B cell (primary cell): ENCODE measurements at regions not wholly inside any gene's neighbourhood (a gene's known extent, or its start where the extent isn't known, plus 50 kb on each side); places are given as distances from the start of the nearest gene placed in this dataset.

Experiments used
- ATAC-seq: fragments of 200-7000 bp; cut with Tn5 transposase; one replicate; pipeline ENCODE4 v1.10.0; 2021; ENCODE audit warnings: low read depth, mild to moderate bottlenecking, moderate number of reproducible peaks, moderate library complexity
- CTCF ChIA-PET: fragments of 350-600 bp; sonication (Branson Sonifier 250); formaldehyde crosslinking; loops from one replicate; lab custom pipeline; 2021; ENCODE audit warnings: antibody characterized with exemption, inconsistent platforms; lab: Charles Lee
- POLR2A ChIA-PET: fragments of 350-600 bp; sonication (Branson Sonifier 250); formaldehyde crosslinking; loops from one replicate; lab custom pipeline; 2021; ENCODE audit warnings: antibody characterized with exemption; lab: Charles Lee
- DNase-seq: peaks from one replicate; pipeline ENCODE4 v3.0.0; 2013
- H2AFZ ChIP-seq: 2 replicates; pipeline ENCODE4 v1.6.1; 2012; ENCODE audit warnings: mild to moderate bottlenecking, low read depth, low read length; ENCODE audit not compliant: insufficient read depth, poor library complexity, severe bottlenecking
- H3K27ac ChIP-seq, 2 donors: 1 replicate in 1 of 2; 2 replicates in 1 of 2; pipeline ENCODE4 v1.5.1; 2012 to 2013; ENCODE audit warnings: low read length in 2 of 2, mild to moderate bottlenecking in 2 of 2, moderate library complexity in 1 of 2
- H3K27me3 ChIP-seq, 4 experiments: fragments of 200-600 bp in 1 of 4; sonication (generic) in 1 of 4; replicated peaks in 1 of 4; 1 replicate in 2 of 4; 2 replicates in 2 of 4; pipeline versions ENCODE4 v1.6.1 to v1.7.0; 2013 to 2016; ENCODE audit warnings: low read length in 3 of 4, mild to moderate bottlenecking in 2 of 4, mixed read lengths in 1 of 4, moderate library complexity in 1 of 4; ENCODE audit not compliant: insufficient read depth in 4 of 4, control insufficient read depth in 3 of 4; ENCODE audit errors: control extremely low read depth in 1 of 4
- H3K36me3 ChIP-seq, 2 experiments: replicated peaks in 1 of 2; 1 replicate in 1 of 2; 2 replicates in 1 of 2; pipeline versions ENCODE4 v1.6.1 to v1.7.1; 2013; ENCODE audit warnings: low read length in 1 of 2; ENCODE audit not compliant: insufficient read depth in 2 of 2, control insufficient read depth in 1 of 2; ENCODE audit errors: control extremely low read depth in 1 of 2, extremely low read depth in 1 of 2
- H3K4me1 ChIP-seq, 2 donors: fragments of 200-600 bp in 1 of 2; sonication (generic) in 1 of 2; 1 replicate in 1 of 2; 2 replicates in 1 of 2; pipeline versions ENCODE4 v1.5.1 to v1.6.1; 2013 to 2017; ENCODE audit warnings: low read length in 2 of 2; ENCODE audit not compliant: control insufficient read depth in 2 of 2, insufficient read depth in 2 of 2
- H3K4me2 ChIP-seq: replicated peaks from 2 replicates; pipeline ENCODE3; 2012; ENCODE audit warnings: mild to moderate bottlenecking, low read depth, low read length; ENCODE audit not compliant: poor library complexity, severe bottlenecking
- H3K4me3 ChIP-seq, 5 experiments: fragments of 200-600 bp in 1 of 5; sonication (generic) in 1 of 5; 1 replicate in 3 of 5; 2 replicates in 2 of 5; pipeline versions ENCODE4 v1.5.1 to v1.7.0; 2011 to 2016; ENCODE audit warnings: low read length in 4 of 5, mild to moderate bottlenecking in 4 of 5, low read depth in 2 of 5, control low read depth in 1 of 5, moderate library complexity in 1 of 5; ENCODE audit not compliant: insufficient read depth in 1 of 5; ENCODE audit errors: control extremely low read depth in 1 of 5, extremely low read depth in 1 of 5
- H3K79me2 ChIP-seq: fragments of 200-600 bp; sonication (generic); one replicate; pipeline ENCODE4 v1.6.0; 2016; ENCODE audit warnings: low read length; ENCODE audit not compliant: control insufficient read depth, insufficient read depth
- H3K9ac ChIP-seq: fragments of 200-600 bp; sonication (generic); 2 replicates; pipeline ENCODE4 v1.6.1; 2017; ENCODE audit warnings: mild to moderate bottlenecking, low read length, moderate library complexity
- H3K9me3 ChIP-seq, 3 donors: one replicate each; pipeline versions ENCODE4 v1.6.1 to v1.7.1; 2013; ENCODE audit warnings: low read length in 2 of 3; ENCODE audit not compliant: control insufficient read depth in 2 of 3, insufficient read depth in 1 of 3; ENCODE audit errors: control extremely low read depth in 1 of 3
- H4K20me1 ChIP-seq: 2 replicates; pipeline ENCODE4 v1.6.0; 2012; ENCODE audit warnings: mild to moderate bottlenecking, low read length; ENCODE audit not compliant: insufficient read depth, control insufficient read depth, poor library complexity, severe bottlenecking
- H3K27ac Mint-ChIP-seq: one replicate; pipeline ENCODE4 v1.8.0; 2021; ENCODE audit warnings: mixed read lengths
- H3K27me3 Mint-ChIP-seq: one replicate; pipeline ENCODE4 v1.8.0; 2021; ENCODE audit warnings: mixed read lengths
- H3K4me1 Mint-ChIP-seq: one replicate; pipeline ENCODE4 v1.8.0; 2021; ENCODE audit warnings: mixed read lengths
- H3K4me3 Mint-ChIP-seq: one replicate; pipeline ENCODE4 v1.8.0; 2021; ENCODE audit warnings: mixed read lengths
- H3K9me3 Mint-ChIP-seq: one replicate; pipeline ENCODE4 v1.8.0; 2022; ENCODE audit warnings: mixed read lengths; ENCODE audit not compliant: insufficient read depth
- EZH2 ChIP-seq: IDR thresholded peaks from 2 replicates; pipeline ENCODE4 v1.6.1; 2012; ENCODE audit warnings: borderline replicate concordance, low read depth, mild to moderate bottlenecking, moderate library complexity, low read length; ENCODE audit not compliant: insufficient read depth, poor library complexity, severe bottlenecking
- whole genome bisulfite sequencing: methylation state at CpG from one replicate; pipeline ENCODE4 v1.1.5; 2013; ENCODE audit warnings: missing lambda C conversion rate; ENCODE audit not compliant: insufficient coverage; 5-methylcytosine and 5-hydroxymethylcytosine counted together
- intact Hi-C: fragments of 100-400 bp; cut with micrococcal nuclease; formaldehyde crosslinking; loops from one replicate; pipeline ENCODE4 v1.10.0; 2022
- TF ChIP-seq, protein P1 (sequence below): fragments of 200-600 bp; IDR thresholded peaks from one replicate; pipeline ENCODE4 v1.8.0; 2022; ENCODE audit warnings: antibody characterized with exemption, mild to moderate bottlenecking

DNA sequence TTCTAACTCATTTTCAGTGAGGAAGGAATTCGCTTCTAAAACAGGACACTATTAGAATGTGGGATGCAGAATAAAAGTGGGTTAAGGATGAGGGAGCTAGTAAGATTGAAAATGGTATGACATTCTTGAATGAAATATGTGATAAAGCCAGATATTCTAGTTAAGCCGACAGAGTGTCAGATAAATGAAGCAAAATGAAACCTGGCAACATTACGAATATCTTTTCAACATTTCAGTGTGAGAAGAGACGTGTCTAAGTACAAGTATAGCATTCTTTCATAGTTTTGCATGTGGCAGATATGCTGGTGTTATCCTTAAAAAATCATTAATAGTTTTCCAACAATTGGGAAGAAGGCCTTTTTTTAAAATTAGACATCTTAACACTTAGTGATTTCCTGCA lies 1101.4 kb downstream of the RPA4 start:
- Mint-ChIP-seq H3K9me3 (no peaks in the 10 kb centered on the region), H3K27ac (no peak overlapping the region), H3K27me3 (no peaks in the 10 kb centered on the region), H3K4me3 (no peak overlapping the region), H3K4me1 (no peaks in the 10 kb centered on the region)
- Histone ChIP-seq H3K27me3 (no peaks in the 10 kb centered on the region), H4K20me1 (no peaks in the 10 kb centered on the region), H2AFZ (no peak overlapping the region), H3K4me1 (no peaks in the 10 kb centered on the region), H3K79me2 (no peaks in the 10 kb centered on the region), H3K36me3 (no peaks in the 10 kb centered on the region), H3K9ac (no peak overlapping the region), H3K27ac (no peak overlapping the region), H3K9me3 (no peaks in the 10 kb centered on the region), H3K4me3 (no peak overlapping the region), H3K4me2 (no peak overlapping the region)
- ATAC-seq: no peak
- DNase-seq: no peak
- CTCF ChIA-PET: no interaction called here
- POLR2A ChIA-PET: no interaction called here
- TF ChIP-seq, protein P1, sequence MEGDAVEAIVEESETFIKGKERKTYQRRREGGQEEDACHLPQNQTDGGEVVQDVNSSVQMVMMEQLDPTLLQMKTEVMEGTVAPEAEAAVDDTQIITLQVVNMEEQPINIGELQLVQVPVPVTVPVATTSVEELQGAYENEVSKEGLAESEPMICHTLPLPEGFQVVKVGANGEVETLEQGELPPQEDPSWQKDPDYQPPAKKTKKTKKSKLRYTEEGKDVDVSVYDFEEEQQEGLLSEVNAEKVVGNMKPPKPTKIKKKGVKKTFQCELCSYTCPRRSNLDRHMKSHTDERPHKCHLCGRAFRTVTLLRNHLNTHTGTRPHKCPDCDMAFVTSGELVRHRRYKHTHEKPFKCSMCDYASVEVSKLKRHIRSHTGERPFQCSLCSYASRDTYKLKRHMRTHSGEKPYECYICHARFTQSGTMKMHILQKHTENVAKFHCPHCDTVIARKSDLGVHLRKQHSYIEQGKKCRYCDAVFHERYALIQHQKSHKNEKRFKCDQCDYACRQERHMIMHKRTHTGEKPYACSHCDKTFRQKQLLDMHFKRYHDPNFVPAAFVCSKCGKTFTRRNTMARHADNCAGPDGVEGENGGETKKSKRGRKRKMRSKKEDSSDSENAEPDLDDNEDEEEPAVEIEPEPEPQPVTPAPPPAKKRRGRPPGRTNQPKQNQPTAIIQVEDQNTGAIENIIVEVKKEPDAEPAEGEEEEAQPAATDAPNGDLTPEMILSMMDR: no peak
- no peak for TF ChIP-seq EZH2
- intact Hi-C loops: no loop called here
- no CpG with 5 or more reads among the region's 4 CpGs for WGBS

- no peaks in the 10 kb centered on the region for H3K4me1 ChIP-seq
- TF ChIP-seq, protein P1: no peak
- no peak for TF ChIP-seq EZH2
- no CpG with 5 or more reads among the region's 1 CpG for WGBS
- intact Hi-C loops: no loop called here
- H3K9me3 ChIP-seq: peaks cover 0 to 3% (median 0%) of the 10 kb centered on the region in 3 donors
- CTCF ChIA-PET: no interaction called here
- Mint-ChIP-seq H3K4me3 (no peak overlapping the region), H3K27me3 (no peaks in the 10 kb centered on the region), H3K27ac (no peak overlapping the region), H3K4me1 (no peaks in the 10 kb centered on the region), H3K9me3 (no peaks in the 10 kb centered on the region)
- no peaks in the 10 kb centered on the region for H3K79me2 ChIP-seq
- H3K4me3 ChIP-seq: no peak overlapping the region
- no peak overlapping the region for H3K9ac ChIP-seq
- H3K4me2 ChIP-seq: no peak overlapping the region
- no peak for DNase-seq
- H3K27me3 ChIP-seq: no peaks in the 10 kb centered on the region
- no peaks in the 10 kb centered on the region for H4K20me1 ChIP-seq
- ATAC-seq: no peak
- POLR2A ChIA-PET: no interaction called here
- no peak overlapping the region for H2AFZ ChIP-seq
- no peaks in the 10 kb centered on the region for H3K36me3 ChIP-seq
- no peak overlapping the region for H3K27ac ChIP-seq
Observed at GRCh38 chrX:97987979-97988378, 1104.3 kb downstream of the RPA4 start.
